NOMO-1 (cell line): ENCODE measurements at regions not wholly inside any gene's neighbourhood (a gene's known extent, or its start where the extent isn't known, plus 50 kb on each side); places are given as distances from the start of the nearest gene placed in this dataset.

ENCODE experiments used
- DNase-seq, 2 experiments: peaks; one replicate each; lab custom pipeline; 2025; ENCODE audit not compliant: unreplicated experiment in 2 of 2; lab: John Stamatoyannopoulos, UW

- DNase-seq: no peak
Measured at GRCh38 chr20:50369225-50370035, 140.8 kb upstream of the PTPN1 start.

GRCh38 chr20:50370036-50370566 lies 140.1 kb upstream of the PTPN1 start:
- DNase-seq: no peak

- DNase-seq: peak; percentile 14 to 44
Measured at GRCh38 chr20:50371878-50372769, 138.1 kb upstream of the PTPN1 start.

DNA sequence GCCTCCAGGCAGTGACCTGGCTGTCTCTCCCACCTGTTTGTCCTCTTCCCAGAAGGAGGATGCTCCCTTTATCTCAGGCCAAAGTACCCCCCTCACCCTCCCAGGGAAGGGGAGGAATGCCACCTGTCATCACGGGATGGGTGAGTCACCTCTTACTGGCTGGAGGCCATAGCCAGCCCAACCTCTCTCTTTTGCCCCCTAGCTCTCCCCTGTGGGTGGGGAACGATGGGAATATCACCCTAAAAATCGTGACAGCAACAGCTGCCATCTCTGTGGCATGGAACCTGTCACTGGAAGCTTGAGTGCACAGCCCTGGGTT lies 137.5 kb upstream of the PTPN1 start:
- no peak for DNase-seq

GRCh38 chr20:50373674-50374286 lies 136.4 kb upstream of the PTPN1 start:
- DNase-seq: no peak

DNA sequence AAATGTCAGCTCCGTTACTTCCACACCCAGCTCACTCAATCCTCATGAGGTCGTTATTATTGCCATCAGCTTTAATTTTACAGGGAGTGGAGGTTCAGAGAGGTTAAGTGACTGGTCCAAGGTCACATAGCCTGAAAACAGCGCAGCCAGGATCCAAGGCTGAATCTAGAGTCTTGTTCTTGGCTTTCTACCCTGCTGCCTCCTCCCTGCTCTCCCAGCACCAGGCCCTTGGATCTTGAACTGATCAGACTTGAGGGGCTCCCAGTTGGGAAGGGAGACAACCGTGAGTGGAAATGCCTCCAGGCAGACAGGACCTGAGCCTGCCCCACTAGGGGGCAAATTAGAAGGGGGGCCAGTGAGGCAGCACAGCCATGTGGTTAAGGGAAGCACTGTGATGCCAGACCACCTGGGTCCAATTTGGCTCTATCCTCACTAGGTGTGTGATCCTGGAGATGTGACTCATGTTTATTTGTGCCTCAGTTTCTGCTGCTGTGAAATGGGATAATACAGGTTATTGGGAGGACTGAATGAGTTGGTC lies 135.6 kb upstream of the PTPN1 start:
- no peak for DNase-seq

- no peak for DNase-seq
Measured at GRCh38 chr20:50376179-50376887, 133.8 kb upstream of the PTPN1 start.

GRCh38 chr20:50376888-50377459 lies 133.2 kb upstream of the PTPN1 start:
- no peak for DNase-seq

- DNase-seq: no peak
Measured at GRCh38 chr20:50378170-50379000, 131.8 kb upstream of the PTPN1 start.

DNA sequence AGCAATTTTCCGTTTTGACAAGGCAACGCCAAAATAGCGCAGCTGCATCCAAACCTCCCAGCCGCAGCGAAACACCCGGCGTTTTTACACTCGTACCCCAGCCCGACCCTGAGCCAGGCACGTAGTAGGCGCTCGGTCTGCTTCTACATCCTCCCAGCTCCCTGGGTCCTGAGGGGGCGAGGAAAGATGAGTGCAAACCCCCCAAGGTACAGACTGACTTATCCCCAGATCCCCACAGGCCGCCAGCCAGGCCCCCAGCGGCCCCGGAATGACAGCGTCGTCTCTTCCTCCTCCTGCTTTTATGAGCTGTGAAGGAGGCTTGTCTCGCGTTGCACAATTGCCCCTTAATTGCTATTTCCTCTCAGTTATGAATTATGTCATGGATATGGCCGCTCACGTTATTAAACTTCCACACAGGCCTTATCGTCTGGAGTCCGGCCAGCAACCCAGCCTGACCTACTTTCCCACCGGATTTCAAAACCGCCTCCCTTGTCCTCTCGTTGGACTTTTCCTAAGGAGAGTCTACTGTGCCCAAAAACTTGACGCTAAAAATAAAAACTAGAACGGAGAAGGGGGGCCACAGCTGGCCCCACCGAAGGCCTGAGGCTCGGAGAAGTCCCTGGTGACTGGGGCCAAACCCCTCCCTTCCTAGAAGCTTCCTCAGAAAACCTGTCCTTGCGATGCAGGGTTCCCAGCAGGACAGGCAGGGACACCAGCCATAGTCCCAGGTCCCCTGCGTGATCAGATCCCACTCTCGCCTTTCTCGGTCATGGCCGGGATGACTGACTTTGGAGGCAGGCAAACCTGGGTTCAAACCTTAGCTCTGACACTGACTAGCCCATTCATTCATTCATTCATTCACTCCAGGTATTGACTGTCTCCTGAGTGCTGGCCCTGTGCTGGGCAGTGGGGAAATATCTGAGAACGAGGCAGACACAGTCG lies 130.9 kb upstream of the PTPN1 start:
- DNase-seq: peak; percentile 71 to 90

DNA sequence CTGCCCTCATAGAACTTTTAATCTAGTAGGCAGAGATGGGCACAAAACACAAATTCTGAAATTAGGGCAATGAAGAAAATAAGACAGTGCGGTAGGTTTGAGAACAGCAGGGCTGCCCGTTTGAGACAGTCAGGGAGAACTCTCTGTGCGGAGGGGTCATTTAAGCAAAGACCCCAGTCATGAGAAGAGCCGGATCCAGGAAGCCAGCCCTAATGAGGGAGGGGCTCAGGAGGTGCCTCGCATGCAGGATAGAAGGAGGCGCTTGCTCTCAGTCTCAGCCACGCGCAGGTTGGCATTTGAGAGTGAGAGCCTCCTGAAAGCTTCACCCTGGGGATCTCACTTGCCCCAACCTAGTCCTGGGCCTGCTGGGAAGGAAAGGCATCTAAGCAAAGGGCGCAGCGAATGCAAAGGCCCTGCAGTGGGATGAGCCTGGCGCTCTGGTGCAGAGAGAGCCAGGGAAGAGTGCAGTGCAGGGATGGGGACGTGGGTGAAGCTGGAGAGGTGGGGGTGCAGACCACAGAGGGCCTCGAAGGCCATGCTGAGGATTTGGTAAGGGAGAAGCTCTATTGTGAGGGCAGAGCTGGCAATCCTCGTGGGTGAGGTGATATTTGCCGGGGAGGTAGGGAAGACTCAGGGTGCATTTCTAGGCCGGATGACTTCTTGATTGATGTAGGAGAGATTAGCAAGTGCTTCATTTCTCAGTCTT lies 130.0 kb upstream of the PTPN1 start:
- no peak for DNase-seq

GRCh38 chr20:50380697-50381040 lies 129.5 kb upstream of the PTPN1 start:
- DNase-seq: no peak

GRCh38 chr20:50381075-50381732 lies 129.0 kb upstream of the PTPN1 start:
- no peak for DNase-seq

- peak; percentile 34 to 82 for DNase-seq
Measured at GRCh38 chr20:50381771-50382593, 128.2 kb upstream of the PTPN1 start.

GRCh38 chr20:50385733-50386640 lies 124.2 kb upstream of the PTPN1 start:
- no peak for DNase-seq
